HFFc6 (cell line): ENCODE measurements at regions not wholly inside any gene's neighbourhood (a gene's known extent, or its start where the extent isn't known, plus 50 kb on each side); places are given as distances from the start of the nearest gene placed in this dataset.

Source experiments
- DNase-seq: peaks from one replicate; pipeline ENCODE4 v3.0.0-alpha.2; 2018
- H3K27ac Mint-ChIP-seq: 2 replicates; pipeline ENCODE4 v1.8.0; 2020; ENCODE audit warnings: mild to moderate bottlenecking, mixed read lengths
- H3K27me3 Mint-ChIP-seq: 2 replicates; pipeline ENCODE4 v1.8.0; 2021; ENCODE audit warnings: mild to moderate bottlenecking, moderate library complexity, mixed read lengths; ENCODE audit not compliant: insufficient read depth
- H3K36me3 Mint-ChIP-seq: 2 replicates; pipeline ENCODE4 v1.8.0; 2021; ENCODE audit warnings: low read depth, mixed read lengths
- H3K4me1 Mint-ChIP-seq: 2 replicates; pipeline ENCODE4 v1.8.0; 2020; ENCODE audit warnings: low read depth, mixed read lengths
- H3K4me3 Mint-ChIP-seq: 2 replicates; pipeline ENCODE4 v1.8.0; 2020; ENCODE audit warnings: mild to moderate bottlenecking, moderate library complexity, mixed read lengths
- H3K9me3 Mint-ChIP-seq: 2 replicates; pipeline ENCODE4 v1.8.0; 2020; ENCODE audit warnings: mild to moderate bottlenecking, mixed read lengths
- CTCF ChIP-seq: fragments of 200-600 bp; sonication (generic); IDR thresholded peaks from 2 replicates; pipeline ENCODE4 v1.5.0; 2021; ENCODE audit warnings: antibody characterized with exemption, mild to moderate bottlenecking

GRCh38 chr5:164728733-164729132 is 1223.3 kb downstream of the MAT2B start:
- H3K9me3 Mint-ChIP-seq = peaks cover 19% of the 10 kb centered on the region
- H3K4me3 Mint-ChIP-seq = no peak overlapping the region
- H3K36me3 Mint-ChIP-seq = peaks cover 4% of the 10 kb centered on the region; the same call in 1 of the 2 replicates

GRCh38 chr5:164735334-164735733 is 1229.9 kb downstream of the MAT2B start:
- H3K4me3 Mint-ChIP-seq = no peak overlapping the region
- no peak for TF ChIP-seq CTCF

More at GRCh38 chr5:164728733-164729132, 1223.3 kb downstream of the MAT2B start:
- Mint-ChIP-seq H3K27ac (no peak overlapping the region), H3K4me1 (no peaks in the 10 kb centered on the region), H3K27me3 (no peaks in the 10 kb centered on the region)
- TF ChIP-seq CTCF = no peak
- no peak for DNase-seq

GRCh38 chr5:164741376-164741775 is 1236.0 kb downstream of the MAT2B start:
- Mint-ChIP-seq H3K27ac (no peak overlapping the region), H3K9me3 (peaks cover 13% of the 10 kb centered on the region), H3K4me3 (no peak overlapping the region), H3K27me3 (no peaks in the 10 kb centered on the region; the same call in 1 of the 2 replicates), H3K36me3 (no peaks in the 10 kb centered on the region), H3K4me1 (no peaks in the 10 kb centered on the region)
- no peak for DNase-seq
- no peak for TF ChIP-seq CTCF

More at GRCh38 chr5:164735334-164735733, 1229.9 kb downstream of the MAT2B start:
- DNase-seq = no peak
- H3K36me3 Mint-ChIP-seq = no peaks in the 10 kb centered on the region
- H3K4me1 Mint-ChIP-seq = no peaks in the 10 kb centered on the region
- no peaks in the 10 kb centered on the region; the same call in 1 of the 2 replicates for H3K27me3 Mint-ChIP-seq
- peaks cover 21% of the 10 kb centered on the region for H3K9me3 Mint-ChIP-seq
- H3K27ac Mint-ChIP-seq = no peak overlapping the region

- no peaks in the 10 kb centered on the region; the same call in 1 of the 2 replicates for H3K27me3 Mint-ChIP-seq
- H3K4me3 Mint-ChIP-seq = no peak overlapping the region
- no peak for DNase-seq
- TF ChIP-seq CTCF = no peak
- H3K36me3 Mint-ChIP-seq = no peaks in the 10 kb centered on the region
- H3K27ac Mint-ChIP-seq = no peak overlapping the region
- H3K9me3 Mint-ChIP-seq = peaks cover 9% of the 10 kb centered on the region
- H3K4me1 Mint-ChIP-seq = no peaks in the 10 kb centered on the region
These were observed 1236.6 kb downstream of the MAT2B start for GRCh38 chr5:164742025-164742424.

GRCh38 chr5:164746723-164747122 is 1241.3 kb downstream of the MAT2B start:
- Mint-ChIP-seq H3K27me3 (no peaks in the 10 kb centered on the region; the same call in 1 of the 2 replicates), H3K4me1 (no peaks in the 10 kb centered on the region), H3K4me3 (no peak overlapping the region), H3K36me3 (no peaks in the 10 kb centered on the region), H3K27ac (no peak overlapping the region), H3K9me3 (peaks cover 22% of the 10 kb centered on the region)
- TF ChIP-seq CTCF = no peak
- no peak for DNase-seq

- no peak overlapping the region for H3K4me3 Mint-ChIP-seq
- no peaks in the 10 kb centered on the region for H3K36me3 Mint-ChIP-seq
- peaks cover 18% of the 10 kb centered on the region for H3K9me3 Mint-ChIP-seq
- no peak for DNase-seq
- no peaks in the 10 kb centered on the region for H3K4me1 Mint-ChIP-seq
- TF ChIP-seq CTCF = no peak
- H3K27ac Mint-ChIP-seq = no peak overlapping the region
- no peaks in the 10 kb centered on the region; the same call in 1 of the 2 replicates for H3K27me3 Mint-ChIP-seq
These were observed 1242.0 kb downstream of the MAT2B start for GRCh38 chr5:164747371-164747770.
